ENCODE measurements at regions not wholly inside any gene's neighbourhood (a gene's known extent, or its start where the extent isn't known, plus 50 kb on each side); places are given as distances from the start of the nearest gene placed in this dataset.
A peak's percentile ranks its signal among the peaks of the same experiment; 100 is the strongest.

DNA sequence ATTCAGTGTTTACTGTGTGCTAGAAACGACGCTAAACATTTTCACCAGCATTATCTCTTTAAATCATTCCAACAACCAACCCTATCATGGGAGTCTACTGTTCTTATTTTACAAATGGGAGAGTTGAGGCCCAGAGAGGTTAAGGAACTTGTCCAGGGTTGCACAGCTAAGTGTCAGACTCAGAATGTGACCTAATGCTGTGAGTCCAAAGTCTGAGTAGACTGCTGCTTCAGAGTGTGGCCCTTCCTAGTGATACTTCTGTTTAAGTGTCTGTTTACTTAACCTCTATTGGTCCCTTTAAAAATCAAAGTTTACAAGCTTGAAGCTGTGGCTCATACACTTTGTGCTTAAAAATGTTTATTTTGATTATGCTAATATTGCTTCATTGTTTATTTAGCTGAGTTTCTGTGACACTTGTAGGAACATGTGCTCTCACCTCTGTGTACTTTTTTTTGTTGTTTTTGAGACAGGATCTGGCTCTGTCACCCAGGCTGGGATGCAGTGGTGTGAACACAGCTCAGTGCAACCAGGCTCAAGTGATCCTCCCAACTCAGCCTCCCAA, 84.4 kb upstream of the SYPL1 start:
- TF ChIP-seq, protein P1, sequence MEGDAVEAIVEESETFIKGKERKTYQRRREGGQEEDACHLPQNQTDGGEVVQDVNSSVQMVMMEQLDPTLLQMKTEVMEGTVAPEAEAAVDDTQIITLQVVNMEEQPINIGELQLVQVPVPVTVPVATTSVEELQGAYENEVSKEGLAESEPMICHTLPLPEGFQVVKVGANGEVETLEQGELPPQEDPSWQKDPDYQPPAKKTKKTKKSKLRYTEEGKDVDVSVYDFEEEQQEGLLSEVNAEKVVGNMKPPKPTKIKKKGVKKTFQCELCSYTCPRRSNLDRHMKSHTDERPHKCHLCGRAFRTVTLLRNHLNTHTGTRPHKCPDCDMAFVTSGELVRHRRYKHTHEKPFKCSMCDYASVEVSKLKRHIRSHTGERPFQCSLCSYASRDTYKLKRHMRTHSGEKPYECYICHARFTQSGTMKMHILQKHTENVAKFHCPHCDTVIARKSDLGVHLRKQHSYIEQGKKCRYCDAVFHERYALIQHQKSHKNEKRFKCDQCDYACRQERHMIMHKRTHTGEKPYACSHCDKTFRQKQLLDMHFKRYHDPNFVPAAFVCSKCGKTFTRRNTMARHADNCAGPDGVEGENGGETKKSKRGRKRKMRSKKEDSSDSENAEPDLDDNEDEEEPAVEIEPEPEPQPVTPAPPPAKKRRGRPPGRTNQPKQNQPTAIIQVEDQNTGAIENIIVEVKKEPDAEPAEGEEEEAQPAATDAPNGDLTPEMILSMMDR (IDR thresholded peaks at IDR 0.05; ENCODE audit: low read depth, low read length) = no peak
- TF ChIP-seq POLR2A (IDR thresholded peaks at IDR 0.05; ENCODE audit: extremely low read depth, insufficient read length) (no peak), MYC (IDR thresholded peaks at IDR 0.05; ENCODE audit: low read depth, low read length) (no peak)
- TF ChIP-seq, protein P2, sequence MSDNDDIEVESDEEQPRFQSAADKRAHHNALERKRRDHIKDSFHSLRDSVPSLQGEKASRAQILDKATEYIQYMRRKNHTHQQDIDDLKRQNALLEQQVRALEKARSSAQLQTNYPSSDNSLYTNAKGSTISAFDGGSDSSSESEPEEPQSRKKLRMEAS (IDR thresholded peaks at IDR 0.05; ENCODE audit: low read depth, low read length) = no peak
- no peak overlapping the region for H3K4me3 ChIP-seq (ENCODE audit: low read depth, low read length)
- no peak for DNase-seq (ENCODE audit: low read depth)

DNA sequence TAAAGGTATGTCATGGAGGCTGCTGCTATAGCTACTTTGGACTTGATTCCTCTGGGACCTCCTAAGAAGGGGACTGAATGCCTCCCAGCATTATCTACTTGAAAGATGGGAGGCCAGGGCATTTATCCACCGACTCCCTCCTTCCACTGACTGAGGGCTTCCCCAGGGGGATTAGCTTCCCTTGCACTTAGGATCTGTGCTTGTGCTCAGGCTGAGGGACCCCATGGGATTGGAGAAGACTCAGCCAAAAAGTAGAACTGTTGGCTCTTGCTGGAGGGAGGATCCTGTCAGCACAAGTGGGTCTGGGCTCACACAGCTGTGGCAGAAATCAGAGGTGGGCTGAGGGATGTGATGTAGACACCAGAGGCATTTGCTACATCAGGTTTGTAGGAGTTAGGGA, 81.5 kb upstream of the SYPL1 start:
- DNase-seq (ENCODE audit: low read depth) = peak; percentile 11
- no peak overlapping the region for H3K4me3 ChIP-seq (ENCODE audit: low read depth, low read length)
- TF ChIP-seq POLR2A (IDR thresholded peaks at IDR 0.05; ENCODE audit: extremely low read depth, insufficient read length) = no peak
- TF ChIP-seq, protein P2 (IDR thresholded peaks at IDR 0.05; ENCODE audit: low read depth, low read length) = no peak
- TF ChIP-seq, protein P1 (IDR thresholded peaks at IDR 0.05; ENCODE audit: low read depth, low read length) = no peak
- no peak for TF ChIP-seq MYC (IDR thresholded peaks at IDR 0.05; ENCODE audit: low read depth, low read length)

DNA sequence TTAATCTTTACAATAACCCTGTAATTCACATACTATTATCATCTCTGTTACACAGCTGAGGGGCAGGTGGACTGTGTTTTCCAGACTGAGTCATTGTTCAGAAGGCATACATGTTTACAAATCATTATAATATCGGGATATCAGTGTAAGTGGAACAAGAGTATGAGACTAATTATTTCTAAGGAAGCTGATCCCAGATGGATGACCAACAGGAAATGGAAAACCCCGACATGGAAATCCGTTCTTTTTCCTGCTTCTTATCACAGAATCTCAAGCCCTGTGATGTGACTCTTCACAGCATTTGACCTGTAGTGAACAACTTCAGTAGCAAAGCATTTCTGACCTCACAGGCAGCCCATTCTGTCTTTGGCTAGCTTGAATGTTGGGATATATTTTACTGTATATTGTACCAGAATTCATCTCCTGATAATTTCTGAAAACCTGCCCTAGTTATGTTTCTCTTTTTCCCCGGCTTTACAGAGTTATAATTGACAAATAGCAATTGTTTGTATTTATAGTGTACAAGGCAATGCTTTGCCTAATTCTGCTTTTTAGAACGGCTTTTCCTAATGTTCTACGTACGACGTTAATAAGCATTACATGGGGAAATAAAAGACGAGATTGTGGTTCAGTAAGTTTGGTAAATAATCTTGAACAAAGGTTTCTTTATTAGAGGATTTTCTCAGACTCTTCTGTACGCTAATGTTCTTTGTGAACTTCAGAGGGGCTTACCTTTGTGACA, 78.6 kb upstream of the SYPL1 start:
- TF ChIP-seq, protein P2 (IDR thresholded peaks at IDR 0.05; ENCODE audit: low read depth, low read length) = no peak
- TF ChIP-seq POLR2A (IDR thresholded peaks at IDR 0.05; ENCODE audit: extremely low read depth, insufficient read length) (no peak), MYC (IDR thresholded peaks at IDR 0.05; ENCODE audit: low read depth, low read length) (no peak)
- TF ChIP-seq, protein P1 (IDR thresholded peaks at IDR 0.05; ENCODE audit: low read depth, low read length) = no peak
- H3K4me3 ChIP-seq (ENCODE audit: low read depth, low read length) = no peak overlapping the region
- DNase-seq (ENCODE audit: low read depth) = no peak

DNA sequence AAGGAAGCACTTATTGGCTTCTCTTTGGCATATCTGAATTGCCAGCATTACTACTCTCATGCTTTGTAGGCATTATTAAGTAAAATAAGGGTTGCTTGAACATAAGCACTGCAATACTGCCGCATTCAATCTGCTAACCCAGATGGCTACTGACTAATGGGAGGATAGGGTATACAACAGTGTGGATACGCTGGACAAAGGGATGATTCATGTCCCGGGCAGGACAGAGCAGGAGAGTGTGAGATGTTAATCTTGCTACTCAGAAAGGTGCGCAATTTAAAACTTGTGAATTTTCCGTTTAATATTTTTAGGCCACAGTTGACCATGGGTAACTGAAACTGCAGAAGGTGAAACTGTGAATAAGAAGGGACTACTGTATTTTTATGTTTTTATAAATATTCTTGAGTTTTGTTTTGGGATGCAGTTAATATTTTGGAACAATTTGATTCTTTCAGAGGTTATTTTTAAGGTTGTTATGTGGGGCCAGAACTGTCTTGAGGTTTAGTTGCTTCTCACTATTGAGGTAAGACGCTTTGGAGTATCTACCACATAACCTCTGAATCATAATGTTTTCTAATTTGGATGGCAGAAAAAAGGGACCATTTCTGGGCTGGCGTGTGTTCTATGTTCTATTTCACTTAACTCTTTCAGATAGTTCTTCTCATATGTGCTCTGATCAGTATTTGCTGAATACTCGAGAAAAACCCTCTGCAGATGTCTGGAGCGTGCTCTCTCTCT, 75.7 kb upstream of the SYPL1 start:
- TF ChIP-seq, protein P1 (IDR thresholded peaks at IDR 0.05; ENCODE audit: low read depth, low read length) = no peak
- TF ChIP-seq, protein P2 (IDR thresholded peaks at IDR 0.05; ENCODE audit: low read depth, low read length) = no peak
- TF ChIP-seq POLR2A (IDR thresholded peaks at IDR 0.05; ENCODE audit: extremely low read depth, insufficient read length) (no peak), MYC (IDR thresholded peaks at IDR 0.05; ENCODE audit: low read depth, low read length) (no peak)
- no peak overlapping the region for H3K4me3 ChIP-seq (ENCODE audit: low read depth, low read length)
- DNase-seq (ENCODE audit: low read depth) = no peak

DNA sequence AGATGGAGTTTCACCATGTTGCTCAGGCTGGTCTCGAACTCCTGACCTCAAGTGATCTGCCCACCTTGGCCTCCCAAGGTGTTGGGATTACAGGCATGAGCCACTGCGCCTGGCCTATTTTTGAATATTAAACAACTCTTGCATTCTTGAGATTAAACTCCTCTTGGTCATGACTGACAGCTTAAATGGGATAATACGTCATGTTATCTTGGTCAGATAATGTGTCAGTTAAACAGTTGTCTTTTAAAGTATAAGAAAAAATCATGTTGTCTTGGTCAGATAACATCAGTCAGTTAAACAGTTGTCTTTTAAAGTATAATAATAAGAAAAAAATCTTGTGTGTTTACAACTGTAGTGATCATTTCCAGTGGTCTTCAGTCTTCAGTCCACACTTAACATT, 73.6 kb upstream of the SYPL1 start:
- TF ChIP-seq, protein P2 (IDR thresholded peaks at IDR 0.05; ENCODE audit: low read depth, low read length) = no peak
- TF ChIP-seq, protein P1 (IDR thresholded peaks at IDR 0.05; ENCODE audit: low read depth, low read length) = no peak
- TF ChIP-seq POLR2A (IDR thresholded peaks at IDR 0.05; ENCODE audit: extremely low read depth, insufficient read length) (no peak), MYC (IDR thresholded peaks at IDR 0.05; ENCODE audit: low read depth, low read length) (no peak)
- no peak overlapping the region for H3K4me3 ChIP-seq (ENCODE audit: low read depth, low read length)
- DNase-seq (ENCODE audit: low read depth) = no peak
